Ishikawa (cell line): ENCODE measurements at regions not wholly inside any gene's neighbourhood (a gene's known extent, or its start where the extent isn't known, plus 50 kb on each side); places are given as distances from the start of the nearest gene placed in this dataset.

ENCODE experiments used
- FOXM1 ChIP-seq: IDR thresholded peaks from 2 replicates; pipeline ENCODE4 v1.6.1; 2012; ENCODE audit warnings: low read depth, borderline replicate concordance
- NFIC ChIP-seq: IDR thresholded peaks from 2 replicates; pipeline ENCODE4 v1.6.1; 2012
- RAD21 ChIP-seq: IDR thresholded peaks from 2 replicates; pipeline ENCODE4 v1.6.1; 2012; ENCODE audit warnings: low read depth
- TAF1 ChIP-seq: IDR thresholded peaks from 2 replicates; pipeline ENCODE4 v1.6.1; 2012; ENCODE audit warnings: low read depth, mild to moderate bottlenecking
- TCF12 ChIP-seq: IDR thresholded peaks from 2 replicates; pipeline ENCODE4 v1.6.1; 2012; ENCODE audit warnings: low read depth
- TEAD4 ChIP-seq: IDR thresholded peaks from 2 replicates; pipeline ENCODE4 v1.6.1; 2012
- TF ChIP-seq, protein P1 (sequence below): IDR thresholded peaks from 2 replicates; pipeline ENCODE4 v1.6.1; 2012
- TF ChIP-seq, protein P2 (sequence below): IDR thresholded peaks from 2 replicates; pipeline ENCODE4 v1.6.1; 2012
- TF ChIP-seq, protein P3 (sequence below): IDR thresholded peaks from 2 replicates; pipeline ENCODE4 v1.6.1; 2012; ENCODE audit warnings: low read depth, mild to moderate bottlenecking

DNA sequence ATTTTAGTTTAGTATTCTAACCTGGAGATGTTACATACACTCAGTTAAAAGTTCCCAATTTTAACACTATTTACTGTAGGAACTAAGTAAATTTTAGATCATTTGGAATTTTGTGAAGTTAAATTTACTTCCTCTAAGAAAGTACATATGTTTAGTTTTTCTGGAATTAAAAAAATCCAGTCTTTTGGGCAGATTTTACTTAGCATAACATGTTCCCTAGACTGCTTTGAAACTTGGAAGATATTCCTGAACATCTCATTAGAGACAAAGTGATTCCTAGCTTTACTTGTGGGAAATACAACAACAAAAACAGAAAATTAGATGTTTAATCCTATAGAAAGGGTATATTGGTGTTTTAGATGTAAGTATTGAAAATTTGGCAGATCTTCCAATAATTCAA, 930.0 kb upstream of the PTPRD start:
- no peak for TF ChIP-seq TEAD4
- TF ChIP-seq TCF12 = no peak
- TF ChIP-seq, protein P1, sequence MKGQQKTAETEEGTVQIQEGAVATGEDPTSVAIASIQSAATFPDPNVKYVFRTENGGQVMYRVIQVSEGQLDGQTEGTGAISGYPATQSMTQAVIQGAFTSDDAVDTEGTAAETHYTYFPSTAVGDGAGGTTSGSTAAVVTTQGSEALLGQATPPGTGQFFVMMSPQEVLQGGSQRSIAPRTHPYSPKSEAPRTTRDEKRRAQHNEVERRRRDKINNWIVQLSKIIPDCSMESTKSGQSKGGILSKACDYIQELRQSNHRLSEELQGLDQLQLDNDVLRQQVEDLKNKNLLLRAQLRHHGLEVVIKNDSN = no peak
- no peak for TF ChIP-seq NFIC
- no peak for TF ChIP-seq RAD21
- no peak for TF ChIP-seq TAF1
- TF ChIP-seq FOXM1 = no peak
- TF ChIP-seq, protein P2, sequence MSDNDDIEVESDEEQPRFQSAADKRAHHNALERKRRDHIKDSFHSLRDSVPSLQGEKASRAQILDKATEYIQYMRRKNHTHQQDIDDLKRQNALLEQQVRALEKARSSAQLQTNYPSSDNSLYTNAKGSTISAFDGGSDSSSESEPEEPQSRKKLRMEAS = no peak
- TF ChIP-seq, protein P3, sequence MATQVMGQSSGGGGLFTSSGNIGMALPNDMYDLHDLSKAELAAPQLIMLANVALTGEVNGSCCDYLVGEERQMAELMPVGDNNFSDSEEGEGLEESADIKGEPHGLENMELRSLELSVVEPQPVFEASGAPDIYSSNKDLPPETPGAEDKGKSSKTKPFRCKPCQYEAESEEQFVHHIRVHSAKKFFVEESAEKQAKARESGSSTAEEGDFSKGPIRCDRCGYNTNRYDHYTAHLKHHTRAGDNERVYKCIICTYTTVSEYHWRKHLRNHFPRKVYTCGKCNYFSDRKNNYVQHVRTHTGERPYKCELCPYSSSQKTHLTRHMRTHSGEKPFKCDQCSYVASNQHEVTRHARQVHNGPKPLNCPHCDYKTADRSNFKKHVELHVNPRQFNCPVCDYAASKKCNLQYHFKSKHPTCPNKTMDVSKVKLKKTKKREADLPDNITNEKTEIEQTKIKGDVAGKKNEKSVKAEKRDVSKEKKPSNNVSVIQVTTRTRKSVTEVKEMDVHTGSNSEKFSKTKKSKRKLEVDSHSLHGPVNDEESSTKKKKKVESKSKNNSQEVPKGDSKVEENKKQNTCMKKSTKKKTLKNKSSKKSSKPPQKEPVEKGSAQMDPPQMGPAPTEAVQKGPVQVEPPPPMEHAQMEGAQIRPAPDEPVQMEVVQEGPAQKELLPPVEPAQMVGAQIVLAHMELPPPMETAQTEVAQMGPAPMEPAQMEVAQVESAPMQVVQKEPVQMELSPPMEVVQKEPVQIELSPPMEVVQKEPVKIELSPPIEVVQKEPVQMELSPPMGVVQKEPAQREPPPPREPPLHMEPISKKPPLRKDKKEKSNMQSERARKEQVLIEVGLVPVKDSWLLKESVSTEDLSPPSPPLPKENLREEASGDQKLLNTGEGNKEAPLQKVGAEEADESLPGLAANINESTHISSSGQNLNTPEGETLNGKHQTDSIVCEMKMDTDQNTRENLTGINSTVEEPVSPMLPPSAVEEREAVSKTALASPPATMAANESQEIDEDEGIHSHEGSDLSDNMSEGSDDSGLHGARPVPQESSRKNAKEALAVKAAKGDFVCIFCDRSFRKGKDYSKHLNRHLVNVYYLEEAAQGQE = no peak
